Gastrocnemius medialis (tissue), 4 donors: ENCODE measurements at regions not wholly inside any gene's neighbourhood (a gene's known extent, or its start where the extent isn't known, plus 50 kb on each side); places are given as distances from the start of the nearest gene placed in this dataset.

Experiments used
- ATAC-seq, 2 donors: fragments of 150-250 bp; one replicate each; pipeline ENCODE4 v1.9.1; 2016
- DNase-seq, 2 donors: peaks; one replicate each; pipeline ENCODE4 v3.0.0-alpha.2; 2019
- H3K27ac ChIP-seq, 4 donors: fragments of 200-600 bp; sonication (generic); 1 replicate in 1 of 4; 2 replicates in 3 of 4; pipeline ENCODE4 v1.5.1; 2016 to 2018; ENCODE audit warnings: mild to moderate bottlenecking in 2 of 4, moderate library complexity in 1 of 4
- H3K27me3 ChIP-seq, 3 donors: fragments of 200-600 bp; sonication (generic) in 2 of 3; 1 replicate in 1 of 3; 2 replicates in 2 of 3; pipeline versions ENCODE4 v1.5.1 to v1.6.0; 2016 to 2019; ENCODE audit warnings: mild to moderate bottlenecking in 1 of 3, moderate library complexity in 1 of 3
- H3K36me3 ChIP-seq, 2 donors: fragments of 200-600 bp; sonication (generic) in 1 of 2; one replicate each; pipeline ENCODE4 v1.5.1; 2017 to 2018
- H3K4me1 ChIP-seq, 2 donors: fragments of 200-600 bp; sonication (generic) in 1 of 2; one replicate each; pipeline ENCODE4 v1.5.1; 2016 to 2017; ENCODE audit warnings: mild to moderate bottlenecking in 2 of 2
- H3K4me3 ChIP-seq, 4 donors: fragments of 200-600 bp; sonication (generic) in 3 of 4; 1 replicate in 1 of 4; 2 replicates in 3 of 4; pipeline ENCODE4 v1.5.1; 2016 to 2019; ENCODE audit warnings: mild to moderate bottlenecking in 2 of 4
- H3K9me3 ChIP-seq, 3 donors: fragments of 200-600 bp; sonication (generic) in 2 of 3; 1 replicate in 1 of 3; 2 replicates in 2 of 3; pipeline ENCODE4 v1.5.1; 2016 to 2019
- CTCF ChIP-seq, 5 experiments: fragments of 450-650 bp in 3 of 5; fragments of 200-600 bp in 2 of 5; sonication (generic) in 2 of 5; IDR thresholded peaks in 4 of 5; conservative IDR thresholded peaks in 1 of 5; 1 replicate in 4 of 5; 2 replicates in 1 of 5; pipeline ENCODE4 v1.5.1; 2016 to 2019; ENCODE audit warnings: antibody characterized with exemption in 5 of 5, mild to moderate bottlenecking in 3 of 5, moderate library complexity in 3 of 5
- POLR2A ChIP-seq, 2 donors: fragments of 450-650 bp; IDR thresholded peaks; one replicate each; pipeline ENCODE4 v1.6.1; 2017; ENCODE audit warnings: antibody characterized with exemption in 2 of 2, mild to moderate bottlenecking in 2 of 2, moderate library complexity in 2 of 2
- in situ Hi-C, 4 donors: fragments of 200-750 bp; cut with MboI; loops; one replicate each; pipeline versions ENCODE4 v1.15.0 to v1.8.0; 2017; ENCODE audit warnings: low sequenced_read_pairs in 4 of 4
- intact Hi-C: fragments of 100-400 bp; cut with DNase I; formaldehyde crosslinking; loops from one replicate; pipeline ENCODE4 v1.15.1; 2023; ENCODE audit warnings: low total_unique reads

- in situ Hi-C loops (no loop called here), intact Hi-C loops (no loop called here)
- TF ChIP-seq CTCF (IDR thresholded peaks at IDR 0.05 in 4 of 5, conservative IDR thresholded peaks at IDR 0.05 in 1 of 5) (no peak), POLR2A (IDR thresholded peaks at IDR 0.05) (no peak)
- no peaks in the 10 kb centered on the region for H3K27me3 ChIP-seq
- no peak overlapping the region for H3K27ac ChIP-seq
- H3K4me3 ChIP-seq: no peak overlapping the region
- no peak for DNase-seq
- no peak for ATAC-seq
- no peaks in the 10 kb centered on the region for H3K36me3 ChIP-seq
- H3K4me1 ChIP-seq: no peaks in the 10 kb centered on the region
- H3K9me3 ChIP-seq: no peaks in the 10 kb centered on the region
Observed at GRCh38 chr5:142378737-142379634, 54.2 kb upstream of the SPRY4 start.

GRCh38 chr5:142375944-142376411, 51.2 kb upstream of the SPRY4 start:
- no peak overlapping the region for H3K4me3 ChIP-seq
- in situ Hi-C loops: no loop called here
- no peak for DNase-seq
- intact Hi-C loops: no loop called here
- no peak overlapping the region for H3K27ac ChIP-seq
- H3K9me3 ChIP-seq: no peaks in the 10 kb centered on the region
- TF ChIP-seq POLR2A (IDR thresholded peaks at IDR 0.05) (no peak), CTCF (IDR thresholded peaks at IDR 0.05 in 4 of 5, conservative IDR thresholded peaks at IDR 0.05 in 1 of 5) (no peak)
- no peak for ATAC-seq
- H3K4me1 ChIP-seq: no peaks in the 10 kb centered on the region
- no peaks in the 10 kb centered on the region for H3K36me3 ChIP-seq
- no peaks in the 10 kb centered on the region for H3K27me3 ChIP-seq
